GM12864 (cell line): ENCODE measurements at regions not wholly inside any gene's neighbourhood (a gene's known extent, or its start where the extent isn't known, plus 50 kb on each side); places are given as distances from the start of the nearest gene placed in this dataset.

ENCODE experiments used
- DNase-seq: peaks from one replicate; pipeline ENCODE4 v3.0.0-alpha.2; 2011; ENCODE audit warnings: low read depth
- H3K4me3 ChIP-seq: 2 replicates; pipeline ENCODE4 v1.5.1; 2011; ENCODE audit warnings: mild to moderate bottlenecking, low read depth, low read length, control low read depth
- CTCF ChIP-seq: IDR thresholded peaks from 2 replicates; pipeline ENCODE4 v1.5.1; 2011; ENCODE audit warnings: low read depth, mild to moderate bottlenecking, moderate library complexity, low read length, control low read depth, inconsistent platforms; ENCODE audit errors: missing control alignments

GRCh38 chr2:13607139-13607538 lies 890.4 kb downstream of the TRIB2 start:
- no peak overlapping the region for H3K4me3 ChIP-seq
- no peak for TF ChIP-seq CTCF
- no peak for DNase-seq

GRCh38 chr2:13611939-13612338 lies 895.2 kb downstream of the TRIB2 start:
- no peak for TF ChIP-seq CTCF
- H3K4me3 ChIP-seq = no peak overlapping the region
- DNase-seq = no peak

- DNase-seq = no peak
- H3K4me3 ChIP-seq = no peak overlapping the region
- no peak for TF ChIP-seq CTCF
Measured at GRCh38 chr2:13616059-13616458, 899.3 kb downstream of the TRIB2 start.

- TF ChIP-seq CTCF = no peak
Measured at GRCh38 chr2:13616616-13617015, 899.9 kb downstream of the TRIB2 start.

GRCh38 chr2:13628122-13628521 lies 911.4 kb downstream of the TRIB2 start:
- no peak for TF ChIP-seq CTCF
- DNase-seq = no peak
- H3K4me3 ChIP-seq = no peak overlapping the region

More at GRCh38 chr2:13616616-13617015, 899.9 kb downstream of the TRIB2 start:
- no peak for DNase-seq
- H3K4me3 ChIP-seq = no peak overlapping the region

- TF ChIP-seq CTCF = no peak
- no peak overlapping the region for H3K4me3 ChIP-seq
- DNase-seq = no peak
Measured at GRCh38 chr2:13638181-13638580, 921.4 kb downstream of the TRIB2 start.

- no peak for DNase-seq
- no peak for TF ChIP-seq CTCF
- no peak overlapping the region for H3K4me3 ChIP-seq
Measured at GRCh38 chr2:13649918-13650317, 933.2 kb downstream of the TRIB2 start.
